Fibroblast of the aortic adventitia (primary cell): ENCODE measurements at regions not wholly inside any gene's neighbourhood (a gene's known extent, or its start where the extent isn't known, plus 50 kb on each side); places are given as distances from the start of the nearest gene placed in this dataset.
A peak's percentile ranks its signal among the peaks of the same experiment; 100 is the strongest.

Experiments
- DNase-seq: peaks from one replicate; pipeline ENCODE4 v3.0.0-alpha.2; 2010; ENCODE audit warnings: low read depth
- H3K4me3 ChIP-seq: 2 replicates; pipeline ENCODE4 v1.5.1; 2011; ENCODE audit warnings: low read depth, mild to moderate bottlenecking, control low read depth, low read length, moderate library complexity
- TF ChIP-seq, protein P1 (sequence below): IDR thresholded peaks from 2 replicates; pipeline ENCODE4 v1.5.1; 2011; ENCODE audit warnings: mild to moderate bottlenecking, low read length, control low read depth, inconsistent platforms; ENCODE audit not compliant: insufficient read depth

GRCh38 chr1:234697015-234697414 lies 87.0 kb upstream of the IRF2BP2 start:
- peak; percentile 73 for DNase-seq
- TF ChIP-seq, protein P1, sequence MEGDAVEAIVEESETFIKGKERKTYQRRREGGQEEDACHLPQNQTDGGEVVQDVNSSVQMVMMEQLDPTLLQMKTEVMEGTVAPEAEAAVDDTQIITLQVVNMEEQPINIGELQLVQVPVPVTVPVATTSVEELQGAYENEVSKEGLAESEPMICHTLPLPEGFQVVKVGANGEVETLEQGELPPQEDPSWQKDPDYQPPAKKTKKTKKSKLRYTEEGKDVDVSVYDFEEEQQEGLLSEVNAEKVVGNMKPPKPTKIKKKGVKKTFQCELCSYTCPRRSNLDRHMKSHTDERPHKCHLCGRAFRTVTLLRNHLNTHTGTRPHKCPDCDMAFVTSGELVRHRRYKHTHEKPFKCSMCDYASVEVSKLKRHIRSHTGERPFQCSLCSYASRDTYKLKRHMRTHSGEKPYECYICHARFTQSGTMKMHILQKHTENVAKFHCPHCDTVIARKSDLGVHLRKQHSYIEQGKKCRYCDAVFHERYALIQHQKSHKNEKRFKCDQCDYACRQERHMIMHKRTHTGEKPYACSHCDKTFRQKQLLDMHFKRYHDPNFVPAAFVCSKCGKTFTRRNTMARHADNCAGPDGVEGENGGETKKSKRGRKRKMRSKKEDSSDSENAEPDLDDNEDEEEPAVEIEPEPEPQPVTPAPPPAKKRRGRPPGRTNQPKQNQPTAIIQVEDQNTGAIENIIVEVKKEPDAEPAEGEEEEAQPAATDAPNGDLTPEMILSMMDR = no peak
- no peak overlapping the region for H3K4me3 ChIP-seq

DNA sequence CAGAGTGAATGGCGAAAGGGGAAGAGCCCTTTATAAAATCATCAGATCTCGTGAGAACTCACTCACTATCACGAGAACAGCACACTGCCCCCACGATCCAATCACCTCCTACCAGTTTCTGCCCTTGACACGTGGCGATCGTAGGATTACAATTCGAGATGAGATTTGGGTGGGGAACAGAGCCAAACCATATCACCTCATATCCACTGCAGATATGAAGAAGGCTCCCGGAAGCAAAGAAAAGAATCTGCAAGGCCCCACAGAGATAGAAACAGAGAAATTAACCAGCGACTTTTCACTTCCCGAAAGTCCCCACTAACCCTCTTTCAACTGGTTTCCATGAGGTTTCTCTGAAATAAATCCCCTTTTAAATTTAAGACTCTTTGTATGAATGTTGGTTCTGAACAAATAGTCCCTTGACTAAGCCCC lies 86.2 kb upstream of the IRF2BP2 start:
- DNase-seq = no peak
- TF ChIP-seq, protein P1 = no peak
- no peak overlapping the region for H3K4me3 ChIP-seq

DNA sequence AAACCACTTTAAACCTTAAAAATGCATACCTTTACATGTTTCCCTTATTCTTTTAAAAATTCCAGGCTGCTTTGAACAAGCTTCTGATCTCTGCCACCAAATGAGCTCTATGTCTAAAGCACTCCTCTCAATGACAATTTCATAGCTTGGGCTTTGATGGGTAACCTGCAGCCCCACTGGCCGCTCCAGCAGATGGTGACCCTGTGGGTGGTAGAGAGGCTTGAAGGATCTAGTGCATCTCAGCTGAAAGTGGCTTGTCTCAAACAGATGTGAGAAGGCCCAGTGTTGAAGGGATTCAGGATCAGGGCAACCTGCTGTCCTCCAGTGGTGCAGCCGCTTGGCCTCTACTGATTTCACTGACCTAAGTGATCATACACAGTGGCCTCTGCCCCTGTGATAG lies 84.7 kb upstream of the IRF2BP2 start:
- TF ChIP-seq, protein P1 = no peak
- no peak for DNase-seq
- no peak overlapping the region for H3K4me3 ChIP-seq

DNA sequence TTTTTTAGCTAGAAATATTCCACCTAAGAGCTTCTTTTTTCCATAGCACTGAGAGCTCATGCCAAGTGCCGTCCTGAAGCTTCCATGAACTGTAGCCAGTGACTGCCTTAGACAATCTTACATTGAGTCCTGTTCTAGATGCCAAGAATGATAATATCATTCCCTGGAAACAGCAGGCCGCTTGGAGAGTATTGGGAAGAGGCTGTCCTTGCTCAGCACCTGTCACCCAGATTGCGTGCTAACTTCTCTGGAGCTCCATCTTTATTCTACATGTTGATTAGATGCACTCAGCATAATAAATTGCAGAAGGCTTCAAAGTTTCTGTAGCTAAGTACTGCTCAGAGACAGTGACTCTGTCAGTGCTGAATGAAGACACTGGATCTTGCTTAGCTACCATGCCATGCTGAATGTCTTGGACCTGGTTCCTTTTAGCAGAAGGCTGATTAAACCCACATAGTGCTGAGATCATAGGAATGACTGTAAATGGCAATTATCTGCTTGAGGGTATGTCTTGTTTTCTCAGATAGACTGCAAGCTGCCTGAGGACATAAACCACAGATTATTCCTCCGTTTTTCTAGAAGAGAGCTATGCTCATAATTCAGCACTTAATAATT lies 83.1 kb upstream of the IRF2BP2 start:
- no peak overlapping the region for H3K4me3 ChIP-seq
- no peak for DNase-seq
- TF ChIP-seq, protein P1 = no peak

- no peak overlapping the region for H3K4me3 ChIP-seq
- peak; percentile 57 for DNase-seq
- TF ChIP-seq, protein P1 = peak; percentile 46
Observed at GRCh38 chr1:234691567-234691966, 81.6 kb upstream of the IRF2BP2 start.

DNA sequence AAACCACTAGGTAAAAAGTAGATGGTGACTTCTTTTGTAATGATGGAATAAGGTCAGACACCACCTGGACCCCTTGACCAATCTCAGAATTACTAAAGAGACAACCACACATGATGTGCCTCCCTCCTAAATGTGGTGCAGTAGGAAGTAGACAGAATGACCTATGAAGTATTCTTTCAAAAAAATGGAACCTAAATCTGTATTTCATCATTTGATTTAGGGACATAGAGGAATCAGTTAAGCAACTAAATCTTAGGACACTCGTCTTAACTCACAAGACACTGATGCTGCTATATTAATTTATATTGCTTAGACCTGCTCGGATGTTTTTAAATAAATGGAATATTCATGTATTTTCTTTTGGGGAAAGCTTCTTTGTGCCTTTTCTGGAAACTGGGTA lies 80.9 kb upstream of the IRF2BP2 start:
- H3K4me3 ChIP-seq = no peak overlapping the region
- TF ChIP-seq, protein P1 = no peak
- no peak for DNase-seq

- no peak overlapping the region for H3K4me3 ChIP-seq
- TF ChIP-seq, protein P1 = no peak
Observed at GRCh38 chr1:234689236-234689635, 79.3 kb upstream of the IRF2BP2 start.

More at GRCh38 chr1:234689236-234689635, 79.3 kb upstream of the IRF2BP2 start:
- DNase-seq = no peak
